ENCODE measurements at regions not wholly inside any gene's neighbourhood (a gene's known extent, or its start where the extent isn't known, plus 50 kb on each side); places are given as distances from the start of the nearest gene placed in this dataset.

GRCh38 chr4:188911707-188912106, 772.5 kb downstream of the TRIML1 start:
- intact Hi-C loops (cut with DNase I), result no loop called here
- H3K4me1 ChIP-seq, result no peaks in the 10 kb centered on the region
- H3K9me3 ChIP-seq, result no peaks in the 10 kb centered on the region
- no peak overlapping the region for H3K4me3 ChIP-seq
- no peak for TF ChIP-seq POLR2A (IDR thresholded peaks at IDR 0.05; ENCODE audit: low read depth)
- TF ChIP-seq CTCF (IDR thresholded peaks at IDR 0.05), result no peak
- TF ChIP-seq POLR2AphosphoS5 (IDR thresholded peaks at IDR 0.05), result no peak
- TF ChIP-seq EP300 (IDR thresholded peaks at IDR 0.05), result no peak
- no peak for DNase-seq (ENCODE audit: extremely low spot score)
- H3K27ac ChIP-seq (replicated peaks in 1 of 4), result no peak overlapping the region
- no peaks in the 10 kb centered on the region for H3K27me3 ChIP-seq
- WGBS, result 72% methylated on average over 5 of the region's 5 CpGs
- no peaks in the 10 kb centered on the region for H3K36me3 ChIP-seq

GRCh38 chr4:188915175-188915574, 775.9 kb downstream of the TRIML1 start:
- 86% methylated on average over 5 of the region's 5 CpGs for WGBS
- TF ChIP-seq CTCF (IDR thresholded peaks at IDR 0.05) (no peak), POLR2AphosphoS5 (IDR thresholded peaks at IDR 0.05) (no peak), POLR2A (IDR thresholded peaks at IDR 0.05; ENCODE audit: low read depth) (no peak), EP300 (IDR thresholded peaks at IDR 0.05) (no peak)
- intact Hi-C loops (cut with DNase I), result no loop called here

GRCh38 chr4:188918787-188919186, 779.5 kb downstream of the TRIML1 start:
- H3K4me3 ChIP-seq, result no peak overlapping the region
- no peaks in the 10 kb centered on the region for H3K36me3 ChIP-seq
- WGBS, result 60% methylated on average over 2 of the region's 2 CpGs
- intact Hi-C loops (cut with DNase I), result no loop called here
- H3K4me1 ChIP-seq, result no peaks in the 10 kb centered on the region
- H3K27ac ChIP-seq (replicated peaks in 1 of 4), result no peak overlapping the region
- H3K27me3 ChIP-seq, result no peaks in the 10 kb centered on the region
- no peak for TF ChIP-seq EP300 (IDR thresholded peaks at IDR 0.05)
- TF ChIP-seq POLR2AphosphoS5 (IDR thresholded peaks at IDR 0.05), result no peak
- TF ChIP-seq CTCF (IDR thresholded peaks at IDR 0.05), result no peak
- TF ChIP-seq POLR2A (IDR thresholded peaks at IDR 0.05; ENCODE audit: low read depth), result no peak
- DNase-seq (ENCODE audit: extremely low spot score), result no peak
- peaks cover 0 to 8% (median 0%) of the 10 kb centered on the region in 4 donors for H3K9me3 ChIP-seq

More at GRCh38 chr4:188915175-188915574, 775.9 kb downstream of the TRIML1 start:
- H3K4me3 ChIP-seq, result no peak overlapping the region
- no peaks in the 10 kb centered on the region for H3K4me1 ChIP-seq
- H3K36me3 ChIP-seq, result no peaks in the 10 kb centered on the region
- no peaks in the 10 kb centered on the region for H3K27me3 ChIP-seq
- H3K27ac ChIP-seq (replicated peaks in 1 of 4), result no peak overlapping the region
- DNase-seq (ENCODE audit: extremely low spot score), result no peak
- peaks cover 0 to 8% (median 0%) of the 10 kb centered on the region in 4 donors for H3K9me3 ChIP-seq

- Histone ChIP-seq H3K36me3 (no peaks in the 10 kb centered on the region), H3K4me1 (peaks cover 0 to 11% (median 5%) of the 10 kb centered on the region in 4 donors), H3K27me3 (no peaks in the 10 kb centered on the region), H3K27ac (replicated peaks in 1 of 4) (no peak overlapping the region), H3K9me3 (no peaks in the 10 kb centered on the region), H3K4me3 (no peak overlapping the region)
- WGBS, result 86% methylated on average over 2 of the region's 2 CpGs
- TF ChIP-seq CTCF (IDR thresholded peaks at IDR 0.05), result no peak
- no peak for TF ChIP-seq POLR2A (IDR thresholded peaks at IDR 0.05; ENCODE audit: low read depth)
- TF ChIP-seq EP300 (IDR thresholded peaks at IDR 0.05), result no peak
- TF ChIP-seq POLR2AphosphoS5 (IDR thresholded peaks at IDR 0.05), result no peak
- DNase-seq (ENCODE audit: extremely low spot score), result no peak
- intact Hi-C loops (cut with DNase I), result no loop called here
Observed at GRCh38 chr4:188930822-188931221, 791.6 kb downstream of the TRIML1 start.

GRCh38 chr4:188934320-188934962, 795.2 kb downstream of the TRIML1 start:
- no peak overlapping the region for H3K4me3 ChIP-seq
- peaks cover 0 to 11% (median 5%) of the 10 kb centered on the region in 4 donors for H3K4me1 ChIP-seq
- WGBS, result 35% methylated on average over 5 of the region's 5 CpGs
- no peaks in the 10 kb centered on the region for H3K36me3 ChIP-seq
- intact Hi-C loops (cut with DNase I), result no loop called here
- no peak for DNase-seq (ENCODE audit: extremely low spot score)
- TF ChIP-seq EP300 (IDR thresholded peaks at IDR 0.05), result no peak
- no peak for TF ChIP-seq POLR2AphosphoS5 (IDR thresholded peaks at IDR 0.05)
- TF ChIP-seq POLR2A (IDR thresholded peaks at IDR 0.05; ENCODE audit: low read depth), result no peak
- TF ChIP-seq CTCF (IDR thresholded peaks at IDR 0.05), result no peak
- no peak overlapping the region for H3K27ac ChIP-seq (replicated peaks in 1 of 4)
- H3K9me3 ChIP-seq, result no peaks in the 10 kb centered on the region
- H3K27me3 ChIP-seq, result no peaks in the 10 kb centered on the region
